Uterus (tissue), 2 donors: ENCODE measurements at regions not wholly inside any gene's neighbourhood (a gene's known extent, or its start where the extent isn't known, plus 50 kb on each side); places are given as distances from the start of the nearest gene placed in this dataset.

Experiments used
- POLR2A ChIP-seq, 2 donors: fragments of 450-650 bp; IDR thresholded peaks; one replicate each; pipeline ENCODE4 v1.6.1; 2016; ENCODE audit warnings: antibody characterized with exemption in 2 of 2, mild to moderate bottlenecking in 1 of 2, moderate library complexity in 1 of 2
- TF ChIP-seq, protein P1 (sequence below), 4 experiments: fragments of 200-600 bp in 2 of 4; fragments of 450-650 bp in 2 of 4; sonication (generic) in 2 of 4; IDR thresholded peaks; one replicate each; pipeline ENCODE4 v1.5.1; 2016 to 2019; ENCODE audit warnings: antibody characterized with exemption in 4 of 4, mild to moderate bottlenecking in 2 of 4, moderate library complexity in 1 of 4

DNA sequence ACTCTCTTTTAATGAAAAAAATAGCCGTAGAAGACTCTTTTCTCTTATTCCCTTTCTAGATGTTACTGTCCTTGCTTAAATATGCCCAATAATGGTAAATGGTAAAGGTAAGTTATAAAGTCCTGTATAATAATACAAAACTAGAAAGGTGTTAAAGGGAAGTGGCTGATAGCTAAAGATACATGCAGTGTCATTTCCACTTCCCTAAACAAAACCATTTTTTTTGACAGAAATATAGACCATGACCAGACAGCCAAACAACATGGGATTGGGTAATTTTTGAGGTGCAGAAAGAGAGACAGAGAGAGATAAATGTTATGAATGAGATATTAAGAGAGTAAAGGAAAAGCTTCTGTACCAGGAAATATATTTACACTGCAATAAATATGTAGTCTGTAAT lies 731.7 kb upstream of the REG3G start:
- no peak for TF ChIP-seq POLR2A (IDR thresholded peaks at IDR 0.05)
- TF ChIP-seq, protein P1, sequence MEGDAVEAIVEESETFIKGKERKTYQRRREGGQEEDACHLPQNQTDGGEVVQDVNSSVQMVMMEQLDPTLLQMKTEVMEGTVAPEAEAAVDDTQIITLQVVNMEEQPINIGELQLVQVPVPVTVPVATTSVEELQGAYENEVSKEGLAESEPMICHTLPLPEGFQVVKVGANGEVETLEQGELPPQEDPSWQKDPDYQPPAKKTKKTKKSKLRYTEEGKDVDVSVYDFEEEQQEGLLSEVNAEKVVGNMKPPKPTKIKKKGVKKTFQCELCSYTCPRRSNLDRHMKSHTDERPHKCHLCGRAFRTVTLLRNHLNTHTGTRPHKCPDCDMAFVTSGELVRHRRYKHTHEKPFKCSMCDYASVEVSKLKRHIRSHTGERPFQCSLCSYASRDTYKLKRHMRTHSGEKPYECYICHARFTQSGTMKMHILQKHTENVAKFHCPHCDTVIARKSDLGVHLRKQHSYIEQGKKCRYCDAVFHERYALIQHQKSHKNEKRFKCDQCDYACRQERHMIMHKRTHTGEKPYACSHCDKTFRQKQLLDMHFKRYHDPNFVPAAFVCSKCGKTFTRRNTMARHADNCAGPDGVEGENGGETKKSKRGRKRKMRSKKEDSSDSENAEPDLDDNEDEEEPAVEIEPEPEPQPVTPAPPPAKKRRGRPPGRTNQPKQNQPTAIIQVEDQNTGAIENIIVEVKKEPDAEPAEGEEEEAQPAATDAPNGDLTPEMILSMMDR (IDR thresholded peaks at IDR 0.05), result no peak
